A673 (cell line): ENCODE measurements at regions not wholly inside any gene's neighbourhood (a gene's known extent, or its start where the extent isn't known, plus 50 kb on each side); places are given as distances from the start of the nearest gene placed in this dataset.

Experiments
- CTCF ChIP-seq: fragments of 300-800, 200-600 bp; sonication (generic); conservative IDR thresholded peaks from 2 replicates; pipeline ENCODE4 v1.5.1; 2017; ENCODE audit warnings: low read depth, mild to moderate bottlenecking, antibody characterized with exemption, low read length, moderate library complexity, mixed read lengths
- EZH2 ChIP-seq: fragments of 200-600 bp; sonication (generic); IDR thresholded peaks from 2 replicates; pipeline ENCODE4 v1.6.1; 2017; ENCODE audit warnings: borderline replicate concordance, low read depth, mild to moderate bottlenecking, mixed read lengths, antibody characterized with exemption, low read length; ENCODE audit not compliant: poor library complexity, severe bottlenecking

- TF ChIP-seq EZH2, result no peak
- no peak for TF ChIP-seq CTCF
Observed at GRCh38 chr2:48126162-48126561, 188.3 kb upstream of the FOXN2 start.
